SK-N-SH treated with all-trans-retinoic acid at 6 μM for 48 hours (cell line): ENCODE measurements at regions not wholly inside any gene's neighbourhood (a gene's known extent, or its start where the extent isn't known, plus 50 kb on each side); places are given as distances from the start of the nearest gene placed in this dataset.

Experiments
- ATAC-seq: fragments of 200-7000 bp; cut with Tn5 transposase; 3 replicates; pipeline ENCODE4 v1.9.1; 2020; ENCODE audit warnings: mild to moderate bottlenecking, moderate library complexity
- ARNTL ChIP-seq: fragments of 450-650 bp; formaldehyde crosslinking; IDR thresholded peaks from 2 replicates; pipeline ENCODE4 v1.5.0; 2020; ENCODE audit warnings: low read depth, mild to moderate bottlenecking, moderate library complexity, borderline replicate concordance
- BACH2 ChIP-seq: fragments of 250-450 bp; sonication (Bioruptor Pico); IDR thresholded peaks from 2 replicates; pipeline ENCODE4 v1.9.0; 2021; ENCODE audit warnings: mild to moderate bottlenecking, borderline replicate concordance
- CREB5 ChIP-seq: fragments of 250-450 bp; sonication (Bioruptor Pico); IDR thresholded peaks from 2 replicates; pipeline ENCODE4 v1.5.1; 2020; ENCODE audit warnings: low read depth, mild to moderate bottlenecking, moderate library complexity
- CSDC2 ChIP-seq: fragments of 250-450 bp; sonication (Bioruptor Pico); IDR thresholded peaks from 2 replicates; pipeline ENCODE4 v1.5.0; 2020; ENCODE audit warnings: mild to moderate bottlenecking, moderate library complexity
- ESRRG ChIP-seq: fragments of 250-450 bp; sonication (Bioruptor Pico); IDR thresholded peaks from 2 replicates; pipeline ENCODE4 v1.6.1; 2021; ENCODE audit warnings: mild to moderate bottlenecking
- GLIS3 ChIP-seq: fragments of 250-450 bp; sonication (Bioruptor Pico); IDR thresholded peaks from 2 replicates; pipeline ENCODE4 v1.5.0; 2020; ENCODE audit warnings: mild to moderate bottlenecking, moderate library complexity
- OSR1 ChIP-seq: fragments of 250-450 bp; sonication (Bioruptor Pico); IDR thresholded peaks from 2 replicates; pipeline ENCODE4 v1.8.0; 2022; ENCODE audit warnings: moderate library complexity, mild to moderate bottlenecking, inconsistent platforms
- POU6F1 ChIP-seq: fragments of 250-450 bp; sonication (Bioruptor Pico); IDR thresholded peaks from 2 replicates; pipeline ENCODE4 v1.8.0; 2021; ENCODE audit warnings: low read depth, mild to moderate bottlenecking, moderate library complexity, borderline replicate concordance
- RARB ChIP-seq: fragments of 250-450 bp; sonication (Bioruptor Pico); IDR thresholded peaks from 2 replicates; pipeline ENCODE4 v1.8.0; 2021; ENCODE audit warnings: mild to moderate bottlenecking, moderate library complexity
- SNAI2 ChIP-seq: fragments of 250-450 bp; sonication (Bioruptor Pico); IDR thresholded peaks from 2 replicates; pipeline ENCODE4 v1.5.0; 2020; ENCODE audit warnings: mild to moderate bottlenecking, moderate library complexity
- TCF4 ChIP-seq: fragments of 250-450 bp; sonication (Bioruptor Pico); IDR thresholded peaks from 2 replicates; pipeline ENCODE4 v1.8.0; 2021; ENCODE audit warnings: mild to moderate bottlenecking, moderate library complexity, borderline replicate concordance
- TOX ChIP-seq: fragments of 250-450 bp; sonication (Bioruptor Pico); IDR thresholded peaks from 2 replicates; pipeline ENCODE4 v1.8.0; 2021; ENCODE audit warnings: mild to moderate bottlenecking, moderate library complexity, borderline replicate concordance
- ZFP3 ChIP-seq: fragments of 250-450 bp; sonication (Bioruptor Pico); IDR thresholded peaks from 2 replicates; pipeline ENCODE4 v1.5.0; 2020; ENCODE audit warnings: mild to moderate bottlenecking, moderate library complexity
- ZNF565 ChIP-seq: fragments of 450-650 bp; formaldehyde crosslinking; conservative IDR thresholded peaks from 2 replicates; pipeline ENCODE4 v1.5.0; 2020; ENCODE audit warnings: low read depth, mild to moderate bottlenecking, moderate library complexity
- ZNF8 ChIP-seq: fragments of 450-650 bp; formaldehyde crosslinking; IDR thresholded peaks from 2 replicates; pipeline ENCODE4 v1.5.0; 2020; ENCODE audit warnings: mild to moderate bottlenecking, moderate library complexity
- TF ChIP-seq, protein P1 (sequence below): fragments of 250-450 bp; sonication (Bioruptor Pico); IDR thresholded peaks from 2 replicates; pipeline ENCODE4 v1.8.0; 2020; ENCODE audit warnings: mild to moderate bottlenecking, moderate library complexity, borderline replicate concordance
- TF ChIP-seq, protein P2 (sequence below): fragments of 250-450 bp; sonication (Bioruptor Pico); IDR thresholded peaks from 2 replicates; pipeline ENCODE4 v1.5.1; 2021; ENCODE audit warnings: mild to moderate bottlenecking, moderate library complexity
- TF ChIP-seq, protein P3 (sequence below): fragments of 250-450 bp; sonication (Bioruptor Pico); IDR thresholded peaks from 2 replicates; pipeline ENCODE4 v1.5.0; 2020; ENCODE audit warnings: mild to moderate bottlenecking, moderate library complexity

- TF ChIP-seq, protein P1, sequence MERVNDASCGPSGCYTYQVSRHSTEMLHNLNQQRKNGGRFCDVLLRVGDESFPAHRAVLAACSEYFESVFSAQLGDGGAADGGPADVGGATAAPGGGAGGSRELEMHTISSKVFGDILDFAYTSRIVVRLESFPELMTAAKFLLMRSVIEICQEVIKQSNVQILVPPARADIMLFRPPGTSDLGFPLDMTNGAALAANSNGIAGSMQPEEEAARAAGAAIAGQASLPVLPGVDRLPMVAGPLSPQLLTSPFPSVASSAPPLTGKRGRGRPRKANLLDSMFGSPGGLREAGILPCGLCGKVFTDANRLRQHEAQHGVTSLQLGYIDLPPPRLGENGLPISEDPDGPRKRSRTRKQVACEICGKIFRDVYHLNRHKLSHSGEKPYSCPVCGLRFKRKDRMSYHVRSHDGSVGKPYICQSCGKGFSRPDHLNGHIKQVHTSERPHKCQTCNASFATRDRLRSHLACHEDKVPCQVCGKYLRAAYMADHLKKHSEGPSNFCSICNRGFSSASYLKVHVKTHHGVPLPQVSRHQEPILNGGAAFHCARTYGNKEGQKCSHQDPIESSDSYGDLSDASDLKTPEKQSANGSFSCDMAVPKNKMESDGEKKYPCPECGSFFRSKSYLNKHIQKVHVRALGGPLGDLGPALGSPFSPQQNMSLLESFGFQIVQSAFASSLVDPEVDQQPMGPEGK (CRISPR knock-in tag), result no peak
- no peak for TF ChIP-seq ZFP3 (CRISPR knock-in tag)
Measured at GRCh38 chr2:234345921-234346320, 151.0 kb downstream of the ARL4C start (continued).

GRCh38 chr2:234344012-234344411, 152.9 kb downstream of the ARL4C start:
- no peak for ATAC-seq
- TF ChIP-seq RARB (no peak), ESRRG (CRISPR knock-in tag) (no peak), CSDC2 (no peak), ZNF565 (no peak), GLIS3 (CRISPR knock-in tag) (no peak), POU6F1 (CRISPR knock-in tag) (no peak)
- TF ChIP-seq, protein P2, sequence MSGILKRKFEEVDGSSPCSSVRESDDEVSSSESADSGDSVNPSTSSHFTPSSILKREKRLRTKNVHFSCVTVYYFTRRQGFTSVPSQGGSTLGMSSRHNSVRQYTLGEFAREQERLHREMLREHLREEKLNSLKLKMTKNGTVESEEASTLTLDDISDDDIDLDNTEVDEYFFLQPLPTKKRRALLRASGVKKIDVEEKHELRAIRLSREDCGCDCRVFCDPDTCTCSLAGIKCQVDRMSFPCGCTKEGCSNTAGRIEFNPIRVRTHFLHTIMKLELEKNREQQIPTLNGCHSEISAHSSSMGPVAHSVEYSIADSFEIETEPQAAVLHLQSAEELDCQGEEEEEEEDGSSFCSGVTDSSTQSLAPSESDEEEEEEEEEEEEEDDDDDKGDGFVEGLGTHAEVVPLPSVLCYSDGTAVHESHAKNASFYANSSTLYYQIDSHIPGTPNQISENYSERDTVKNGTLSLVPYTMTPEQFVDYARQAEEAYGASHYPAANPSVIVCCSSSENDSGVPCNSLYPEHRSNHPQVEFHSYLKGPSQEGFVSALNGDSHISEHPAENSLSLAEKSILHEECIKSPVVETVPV (CRISPR knock-in tag), result no peak

- no peak for ATAC-seq
- TF ChIP-seq BACH2 (no peak), OSR1 (CRISPR knock-in tag) (no peak), CSDC2 (no peak), SNAI2 (CRISPR knock-in tag) (no peak), TOX (CRISPR knock-in tag) (no peak), POU6F1 (CRISPR knock-in tag) (no peak), ZFP3 (CRISPR knock-in tag) (no peak), TCF4 (CRISPR knock-in tag) (no peak), ZNF565 (no peak), CREB5 (CRISPR knock-in tag) (no peak), ARNTL (CRISPR knock-in tag) (no peak), ZNF8 (no peak), ESRRG (CRISPR knock-in tag) (no peak), RARB (no peak), GLIS3 (CRISPR knock-in tag) (no peak)
- TF ChIP-seq, protein P2 (CRISPR knock-in tag), result no peak
- TF ChIP-seq, protein P3, sequence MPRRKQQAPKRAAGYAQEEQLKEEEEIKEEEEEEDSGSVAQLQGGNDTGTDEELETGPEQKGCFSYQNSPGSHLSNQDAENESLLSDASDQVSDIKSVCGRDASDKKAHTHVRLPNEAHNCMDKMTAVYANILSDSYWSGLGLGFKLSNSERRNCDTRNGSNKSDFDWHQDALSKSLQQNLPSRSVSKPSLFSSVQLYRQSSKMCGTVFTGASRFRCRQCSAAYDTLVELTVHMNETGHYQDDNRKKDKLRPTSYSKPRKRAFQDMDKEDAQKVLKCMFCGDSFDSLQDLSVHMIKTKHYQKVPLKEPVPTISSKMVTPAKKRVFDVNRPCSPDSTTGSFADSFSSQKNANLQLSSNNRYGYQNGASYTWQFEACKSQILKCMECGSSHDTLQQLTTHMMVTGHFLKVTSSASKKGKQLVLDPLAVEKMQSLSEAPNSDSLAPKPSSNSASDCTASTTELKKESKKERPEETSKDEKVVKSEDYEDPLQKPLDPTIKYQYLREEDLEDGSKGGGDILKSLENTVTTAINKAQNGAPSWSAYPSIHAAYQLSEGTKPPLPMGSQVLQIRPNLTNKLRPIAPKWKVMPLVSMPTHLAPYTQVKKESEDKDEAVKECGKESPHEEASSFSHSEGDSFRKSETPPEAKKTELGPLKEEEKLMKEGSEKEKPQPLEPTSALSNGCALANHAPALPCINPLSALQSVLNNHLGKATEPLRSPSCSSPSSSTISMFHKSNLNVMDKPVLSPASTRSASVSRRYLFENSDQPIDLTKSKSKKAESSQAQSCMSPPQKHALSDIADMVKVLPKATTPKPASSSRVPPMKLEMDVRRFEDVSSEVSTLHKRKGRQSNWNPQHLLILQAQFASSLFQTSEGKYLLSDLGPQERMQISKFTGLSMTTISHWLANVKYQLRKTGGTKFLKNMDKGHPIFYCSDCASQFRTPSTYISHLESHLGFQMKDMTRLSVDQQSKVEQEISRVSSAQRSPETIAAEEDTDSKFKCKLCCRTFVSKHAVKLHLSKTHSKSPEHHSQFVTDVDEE (CRISPR knock-in tag), result no peak
Measured at GRCh38 chr2:234343372-234343771, 153.5 kb downstream of the ARL4C start.
